ENCODE measurements at regions not wholly inside any gene's neighbourhood (a gene's known extent, or its start where the extent isn't known, plus 50 kb on each side); places are given as distances from the start of the nearest gene placed in this dataset.
"Not testable (repeated sequence)": the region's sequence is repeated elsewhere in the genome, so short reads cannot be mapped to it uniquely, and the experiment has no call there.

GRCh38 chr2:7759898-7760297 lies 842.7 kb downstream of the RNF144A start:
- H3K27ac Mint-ChIP-seq, result no peak overlapping the region
- no peak overlapping the region for H3K18ac ChIP-seq (ENCODE audit: insufficient read length, low read depth, low read length)
- no peak overlapping the region for H3K4ac ChIP-seq (ENCODE audit: low read depth, low read length)
- peaks cover 4% of the 10 kb centered on the region for H3K27me3 Mint-ChIP-seq (ENCODE audit: low read depth)
- DNase-seq, result no peak
- H4K20me1 ChIP-seq (ENCODE audit: control insufficient read depth, insufficient read depth, insufficient read length), result no peaks in the 10 kb centered on the region
- no CpG with 5 or more reads among the region's 3 CpGs for WGBS (ENCODE audit: extremely low coverage, insufficient read length, low lambda C conversion rate)
- peaks cover 27 to 39% of the 10 kb centered on the region in 2 experiments for H3K9me3 Mint-ChIP-seq
- no peak for TF ChIP-seq CTCF (conservative IDR thresholded peaks at IDR 0.05)
- no peak overlapping the region for H3K23ac ChIP-seq (ENCODE audit: insufficient read length, low read depth, low read length)
- H2BK5ac ChIP-seq (ENCODE audit: insufficient read length, low read length), result no peak overlapping the region
- H2BK12ac ChIP-seq (ENCODE audit: insufficient read length, low read depth, low read length), result no peak overlapping the region
- no peak overlapping the region for H2BK20ac ChIP-seq (ENCODE audit: low read depth, low read length, poor library complexity, severe bottlenecking)
- H3K4me1 Mint-ChIP-seq, result no peaks in the 10 kb centered on the region
- peaks cover 22 to 25% (median 25%) of the 10 kb centered on the region in 3 experiments for H3K36me3 Mint-ChIP-seq (ENCODE audit: insufficient read depth in 1 of 3, low read depth in 3 of 3)
- no peak overlapping the region for H3K14ac ChIP-seq (ENCODE audit: insufficient read depth, low read length)
- no peak overlapping the region for H4K91ac ChIP-seq (ENCODE audit: insufficient read length, low read depth, low read length)
- peaks cover 21% of the 10 kb centered on the region for H3K9me3 ChIP-seq (ENCODE audit: control insufficient read depth, low read depth, low read length)
- no peaks in the 10 kb centered on the region for H3K23me2 ChIP-seq (ENCODE audit: insufficient read length, low read depth, low read length, poor library complexity, severe bottlenecking)
- H3K4me2 ChIP-seq (ENCODE audit: insufficient read depth, insufficient read length, low read length), result no peak overlapping the region
- no peak overlapping the region for H3K27ac ChIP-seq (ENCODE audit: insufficient read length, low read depth, low read length)
- no peak overlapping the region for H2AFZ ChIP-seq (ENCODE audit: low read length)
- no peak overlapping the region for H4K8ac ChIP-seq (replicated peaks; ENCODE audit: insufficient read length, low read depth, low read length)
- H2BK120ac ChIP-seq (ENCODE audit: low read depth, low read length, poor library complexity, severe bottlenecking), result no peak overlapping the region
- H3K56ac ChIP-seq (ENCODE audit: insufficient read length, low read depth, low read length), result no peak overlapping the region
- no peak overlapping the region for H2AK5ac ChIP-seq (ENCODE audit: insufficient read length, low read length)
- H3K9ac ChIP-seq (ENCODE audit: extremely low read depth, insufficient read length, low read length), result no peak overlapping the region
- no peaks in the 10 kb centered on the region for H3K79me2 ChIP-seq (ENCODE audit: insufficient read depth, low read length)
- no peaks in the 10 kb centered on the region for H3K27me3 ChIP-seq (ENCODE audit: insufficient read depth, low read length)
- no peak overlapping the region for H3K4me3 Mint-ChIP-seq
- H3K79me1 ChIP-seq (ENCODE audit: insufficient read depth, low read depth, low read length, poor library complexity, severe bottlenecking), result no peaks in the 10 kb centered on the region
- no peaks in the 10 kb centered on the region for H3K4me1 ChIP-seq (ENCODE audit: insufficient read depth, low read length)
- H3T11ph ChIP-seq (ENCODE audit: low read length), result no peak overlapping the region
- no peak overlapping the region for H2BK15ac ChIP-seq (ENCODE audit: low read depth, low read length)
- no peak overlapping the region for H4K5ac ChIP-seq (ENCODE audit: insufficient read length, low read depth, low read length)

DNA sequence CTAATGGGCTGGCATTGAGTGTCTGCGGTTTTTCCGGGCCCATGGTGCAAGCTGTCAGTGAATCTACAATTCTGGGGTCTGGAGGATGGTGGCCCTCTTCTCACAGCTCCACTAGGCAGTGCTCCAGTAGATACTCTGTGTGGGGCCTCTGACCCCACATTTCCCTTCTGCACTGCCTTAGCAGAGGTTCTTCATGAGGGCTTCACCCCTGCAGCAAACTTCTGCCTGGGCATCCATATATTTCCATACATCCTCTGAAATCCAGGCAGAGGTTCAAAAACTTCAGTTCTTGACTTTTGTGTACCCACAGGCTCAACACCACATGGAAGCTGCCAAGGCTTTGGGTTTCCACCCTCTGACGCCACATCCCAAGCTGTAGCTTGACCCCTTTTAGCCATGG lies 846.2 kb downstream of the RNF144A start:
- H3T11ph ChIP-seq (ENCODE audit: low read length); H3K27me3 ChIP-seq (ENCODE audit: insufficient read depth, low read length); H3K23me2 ChIP-seq (ENCODE audit: insufficient read length, low read depth, low read length, poor library complexity, severe bottlenecking); H3K4me3 Mint-ChIP-seq; H3K4me2 ChIP-seq (ENCODE audit: insufficient read depth, insufficient read length, low read length); H3K14ac ChIP-seq (ENCODE audit: insufficient read depth, low read length); H4K8ac ChIP-seq (replicated peaks; ENCODE audit: insufficient read length, low read depth, low read length); H3K79me2 ChIP-seq (ENCODE audit: insufficient read depth, low read length); H2BK15ac ChIP-seq (ENCODE audit: low read depth, low read length); H3K4me1 ChIP-seq (ENCODE audit: insufficient read depth, low read length); H4K91ac ChIP-seq (ENCODE audit: insufficient read length, low read depth, low read length); H3K4me1 Mint-ChIP-seq; H4K5ac ChIP-seq (ENCODE audit: insufficient read length, low read depth, low read length); H3K23ac ChIP-seq (ENCODE audit: insufficient read length, low read depth, low read length); H3K18ac ChIP-seq (ENCODE audit: insufficient read length, low read depth, low read length); H2BK20ac ChIP-seq (ENCODE audit: low read depth, low read length, poor library complexity, severe bottlenecking); H2BK120ac ChIP-seq (ENCODE audit: low read depth, low read length, poor library complexity, severe bottlenecking); H2AFZ ChIP-seq (ENCODE audit: low read length); H3K27ac ChIP-seq (ENCODE audit: insufficient read length, low read depth, low read length); H2AK5ac ChIP-seq (ENCODE audit: insufficient read length, low read length); DNase-seq; H4K20me1 ChIP-seq (ENCODE audit: control insufficient read depth, insufficient read depth, insufficient read length); H2BK12ac ChIP-seq (ENCODE audit: insufficient read length, low read depth, low read length); H3K9ac ChIP-seq (ENCODE audit: extremely low read depth, insufficient read length, low read length); H3K27ac Mint-ChIP-seq; H3K56ac ChIP-seq (ENCODE audit: insufficient read length, low read depth, low read length); H3K27me3 Mint-ChIP-seq (ENCODE audit: low read depth); H3K79me1 ChIP-seq (ENCODE audit: insufficient read depth, low read depth, low read length, poor library complexity, severe bottlenecking); H3K4ac ChIP-seq (ENCODE audit: low read depth, low read length); H2BK5ac ChIP-seq (ENCODE audit: insufficient read length, low read length): not testable (repeated sequence)
- no CpG with 5 or more reads among the region's 3 CpGs for WGBS (ENCODE audit: extremely low coverage, insufficient read length, low lambda C conversion rate)
- Mint-ChIP-seq H3K9me3 (peaks cover 24 to 35% of the 10 kb centered on the region in 2 experiments), H3K36me3 (ENCODE audit: insufficient read depth in 1 of 3, low read depth in 3 of 3) (peaks cover 23 to 24% (median 23%) of the 10 kb centered on the region in 3 experiments)
- peaks cover 21% of the 10 kb centered on the region for H3K9me3 ChIP-seq (ENCODE audit: control insufficient read depth, low read depth, low read length)

Measured in H9 (cell line).